Neural cell (in vitro differentiated cells): ENCODE measurements at regions not wholly inside any gene's neighbourhood (a gene's known extent, or its start where the extent isn't known, plus 50 kb on each side); places are given as distances from the start of the nearest gene placed in this dataset.

ENCODE experiments used
- H2AFZ ChIP-seq: fragments of 200-600, 300-800 bp; sonication (generic), shearing (Covaris generic); 2 replicates; pipeline ENCODE4 v1.6.0; 2014; ENCODE audit warnings: low read depth, mild to moderate bottlenecking, antibody characterized with exemption, low read length, moderate library complexity
- H3F3A ChIP-seq: fragments of 200-600 bp; shearing (Covaris generic); 2 replicates; pipeline ENCODE4 v1.6.1; 2016; ENCODE audit warnings: mild to moderate bottlenecking, moderate library complexity, mixed read lengths, antibody characterized with exemption, low read length; ENCODE audit not compliant: insufficient read depth, poor library complexity, severe bottlenecking
- H3K27ac ChIP-seq: fragments of 200-600, 300-800 bp; sonication (generic), shearing (Covaris generic); 2 replicates; pipeline ENCODE4 v1.5.1; 2014; ENCODE audit warnings: mild to moderate bottlenecking, low read length, moderate library complexity
- H3K27me3 ChIP-seq: fragments of 300-800, 200-600 bp; sonication (generic), shearing (Covaris generic); 2 replicates; pipeline ENCODE4 v1.6.0; 2014; ENCODE audit warnings: mild to moderate bottlenecking, low read depth, low read length, moderate library complexity; ENCODE audit not compliant: insufficient read depth
- H3K36me3 ChIP-seq: fragments of 300-800, 200-600 bp; sonication (generic), shearing (Covaris generic); 2 replicates; pipeline ENCODE4 v1.5.1; 2014; ENCODE audit warnings: mild to moderate bottlenecking, antibody characterized with exemption, low read length, moderate library complexity; ENCODE audit not compliant: insufficient read depth
- H3K4me2 ChIP-seq: fragments of 300-800, 200-600 bp; sonication (generic), shearing (Covaris generic); 2 replicates; pipeline ENCODE4 v1.6.0; 2014; ENCODE audit warnings: mild to moderate bottlenecking, low read length
- H3K4me3 ChIP-seq: fragments of 300-800, 200-600 bp; sonication (generic), shearing (Covaris generic); 2 replicates; pipeline ENCODE4 v1.5.1; 2014; ENCODE audit warnings: mild to moderate bottlenecking, low read length, moderate library complexity
- H3K79me2 ChIP-seq: fragments of 200-600 bp; shearing (Covaris generic); replicated peaks from 2 replicates; pipeline ENCODE4 v1.6.0; 2014; ENCODE audit warnings: mild to moderate bottlenecking, low read length, moderate library complexity; ENCODE audit not compliant: insufficient read depth
- H3K9ac ChIP-seq: fragments of 300-800, 200-600 bp; sonication (generic), shearing (Covaris generic); 2 replicates; pipeline ENCODE4 v1.6.1; 2016; ENCODE audit warnings: mild to moderate bottlenecking, low read length, mixed read lengths
- H3K9me2 ChIP-seq: fragments of 200-600 bp; shearing (Covaris generic); 2 replicates; pipeline ENCODE4 v1.6.1; 2016; ENCODE audit warnings: mild to moderate bottlenecking, low read length, mixed read lengths; ENCODE audit not compliant: insufficient read depth
- H3K9me3 ChIP-seq: fragments of 200-600, 300-800 bp; sonication (generic), shearing (Covaris generic); 2 replicates; pipeline ENCODE4 v1.6.1; 2016; ENCODE audit warnings: mild to moderate bottlenecking, mixed run types, low read length, moderate library complexity, mixed read lengths
- H4K20me1 ChIP-seq: fragments of 200-600 bp; shearing (Covaris generic); 2 replicates; pipeline ENCODE4 v1.6.1; 2016; ENCODE audit warnings: mild to moderate bottlenecking, mixed run types; ENCODE audit not compliant: insufficient read depth
- CTCF ChIP-seq: fragments of 450-650 bp; IDR thresholded peaks from 2 replicates; pipeline ENCODE4 v1.5.1; 2014; ENCODE audit warnings: antibody characterized with exemption, mild to moderate bottlenecking, moderate library complexity; ENCODE audit not compliant: poor library complexity, severe bottlenecking
- EP300 ChIP-seq: fragments of 450-650 bp; conservative IDR thresholded peaks from 2 replicates; pipeline ENCODE4 v1.6.1; 2014; ENCODE audit warnings: antibody characterized with exemption, mild to moderate bottlenecking, moderate library complexity; ENCODE audit not compliant: poor library complexity, severe bottlenecking
- EZH2 ChIP-seq: fragments of 200-600, 300-800 bp; shearing (Covaris generic), sonication (generic); IDR thresholded peaks from 2 replicates; pipeline ENCODE4 v1.6.1; 2014; ENCODE audit warnings: antibody characterized with exemption, low read length, borderline replicate concordance, mild to moderate bottlenecking; ENCODE audit not compliant: insufficient read depth, poor library complexity, severe bottlenecking
- MXI1 ChIP-seq: fragments of 450-650 bp; conservative IDR thresholded peaks from 2 replicates; pipeline ENCODE4 v1.6.1; 2014; ENCODE audit warnings: antibody characterized with exemption, mild to moderate bottlenecking; ENCODE audit not compliant: poor library complexity, severe bottlenecking
- POLR2AphosphoS5 ChIP-seq: IDR thresholded peaks from 2 replicates; pipeline ENCODE4 v1.6.1; 2012
- RAD21 ChIP-seq: fragments of 450-650 bp; conservative IDR thresholded peaks from 2 replicates; pipeline ENCODE4 v1.6.1; 2014; ENCODE audit warnings: antibody characterized with exemption, mild to moderate bottlenecking, moderate library complexity
- REST ChIP-seq: IDR thresholded peaks from 2 replicates; pipeline ENCODE4 v1.6.1; 2012; ENCODE audit warnings: borderline replicate concordance
- SMC3 ChIP-seq: fragments of 450-650 bp; conservative IDR thresholded peaks from 2 replicates; pipeline ENCODE4 v1.6.1; 2014; ENCODE audit warnings: antibody characterized with exemption, mild to moderate bottlenecking, moderate library complexity; ENCODE audit not compliant: poor library complexity
- TAF1 ChIP-seq: IDR thresholded peaks from 2 replicates; pipeline ENCODE4 v1.6.1; 2012; ENCODE audit warnings: low read depth

GRCh38 chr2:221961561-221961960 lies 337.2 kb downstream of the PAX3 start:
- Histone ChIP-seq H2AFZ (no peak overlapping the region), H3F3A (no peaks in the 10 kb centered on the region), H3K27ac (no peak overlapping the region), H4K20me1 (no peaks in the 10 kb centered on the region), H3K9me2 (no peaks in the 10 kb centered on the region), H3K4me3 (no peak overlapping the region), H3K27me3 (no peaks in the 10 kb centered on the region), H3K9ac (no peak overlapping the region), H3K4me2 (no peak overlapping the region), H3K79me2 (no peaks in the 10 kb centered on the region), H3K36me3 (no peaks in the 10 kb centered on the region), H3K9me3 (no peaks in the 10 kb centered on the region)
- TF ChIP-seq RAD21, result no peak
- no peak for TF ChIP-seq EP300
- TF ChIP-seq POLR2AphosphoS5, result no peak
- TF ChIP-seq EZH2, result no peak
- TF ChIP-seq TAF1, result no peak

GRCh38 chr2:221958224-221958623 lies 340.6 kb downstream of the PAX3 start:
- H3K9ac ChIP-seq, result no peak overlapping the region
- H3K36me3 ChIP-seq, result no peaks in the 10 kb centered on the region
- no peak for TF ChIP-seq EZH2
- no peak for TF ChIP-seq EP300
- no peak for TF ChIP-seq SMC3
- no peak for TF ChIP-seq TAF1
- no peak for TF ChIP-seq REST
- TF ChIP-seq POLR2AphosphoS5, result no peak
- TF ChIP-seq CTCF, result no peak
- TF ChIP-seq MXI1, result no peak
- no peak for TF ChIP-seq RAD21
- H3K9me3 ChIP-seq, result no peaks in the 10 kb centered on the region
- H3K27me3 ChIP-seq, result no peaks in the 10 kb centered on the region
- no peaks in the 10 kb centered on the region for H3K9me2 ChIP-seq
- no peak overlapping the region for H3K27ac ChIP-seq
- H3F3A ChIP-seq, result no peaks in the 10 kb centered on the region
- H3K4me2 ChIP-seq, result no peak overlapping the region
- H4K20me1 ChIP-seq, result no peaks in the 10 kb centered on the region
- no peaks in the 10 kb centered on the region for H3K79me2 ChIP-seq
- no peak overlapping the region for H2AFZ ChIP-seq
- no peak overlapping the region for H3K4me3 ChIP-seq

- no peak overlapping the region for H3K4me3 ChIP-seq
- no peak overlapping the region for H3K4me2 ChIP-seq
- H3K27ac ChIP-seq, result no peak overlapping the region
- no peaks in the 10 kb centered on the region for H3K27me3 ChIP-seq
- H3K9me2 ChIP-seq, result no peaks in the 10 kb centered on the region
- H3K9ac ChIP-seq, result no peak overlapping the region
- no peak overlapping the region for H2AFZ ChIP-seq
- no peaks in the 10 kb centered on the region for H3K79me2 ChIP-seq
- no peaks in the 10 kb centered on the region for H3K9me3 ChIP-seq
- no peaks in the 10 kb centered on the region for H3K36me3 ChIP-seq
- no peaks in the 10 kb centered on the region for H4K20me1 ChIP-seq
- TF ChIP-seq EZH2 (no peak), MXI1 (no peak), REST (no peak), POLR2AphosphoS5 (no peak), SMC3 (no peak), CTCF (no peak), RAD21 (no peak), EP300 (no peak), TAF1 (no peak)
- H3F3A ChIP-seq, result no peaks in the 10 kb centered on the region
Observed at GRCh38 chr2:221948076-221948475, 350.7 kb downstream of the PAX3 start.
